Lung (tissue), 11 donors: ENCODE measurements at regions not wholly inside any gene's neighbourhood (a gene's known extent, or its start where the extent isn't known, plus 50 kb on each side); places are given as distances from the start of the nearest gene placed in this dataset.
A peak's percentile ranks its signal among the peaks of the same experiment; 100 is the strongest.

Experiments
- ATAC-seq: fragments of 200-7000 bp; cut with Tn5 transposase; one replicate; pipeline ENCODE4 v1.9.1; 2020; ENCODE audit warnings: moderate number of reproducible peaks; ENCODE audit not compliant: insufficient read depth, low FRiP score
- DNase-seq, 3 donors: peaks; one replicate each; pipeline ENCODE4 v3.0.0-alpha.2; 2013 to 2017
- H3K27ac ChIP-seq, 2 donors: one replicate each; pipeline ENCODE4 v1.5.1; 2013; ENCODE audit warnings: mild to moderate bottlenecking in 2 of 2, moderate library complexity in 2 of 2, control low read depth in 1 of 2, inconsistent platforms in 1 of 2, low read depth in 1 of 2, low read length in 1 of 2
- H3K27me3 ChIP-seq, 3 donors: one replicate each; pipeline ENCODE4 v1.5.1; 2013; ENCODE audit warnings: low read length in 2 of 3; ENCODE audit not compliant: control insufficient read depth in 3 of 3, insufficient read depth in 3 of 3
- H3K36me3 ChIP-seq, 4 donors: one replicate each; pipeline ENCODE4 v1.5.1; 2013; ENCODE audit warnings: low read length in 4 of 4, mild to moderate bottlenecking in 1 of 4, moderate library complexity in 1 of 4; ENCODE audit not compliant: control insufficient read depth in 4 of 4, insufficient read depth in 4 of 4
- H3K4me1 ChIP-seq, 5 donors: one replicate each; pipeline ENCODE4 v1.5.1; 2013; ENCODE audit warnings: low read length in 5 of 5, mild to moderate bottlenecking in 2 of 5, moderate library complexity in 1 of 5; ENCODE audit not compliant: control insufficient read depth in 5 of 5, insufficient read depth in 5 of 5
- H3K4me3 ChIP-seq: one replicate; pipeline ENCODE4 v1.5.1; 2013; ENCODE audit warnings: mild to moderate bottlenecking, control low read depth, moderate library complexity
- H3K9ac ChIP-seq, 2 donors: one replicate each; pipeline ENCODE4 v1.5.1; 2013; ENCODE audit warnings: low read length in 2 of 2, control low read depth in 1 of 2; ENCODE audit not compliant: insufficient read depth in 1 of 2
- H3K9me3 ChIP-seq, 4 donors: one replicate each; pipeline ENCODE4 v1.5.1; 2013; ENCODE audit warnings: low read length in 3 of 4, mild to moderate bottlenecking in 1 of 4, moderate library complexity in 1 of 4; ENCODE audit not compliant: control insufficient read depth in 4 of 4, insufficient read depth in 3 of 4
- WGBS, 2 donors: extraction: QIAGEN DNeasy Blood & Tissue Kit; methylation state at CpG; one replicate each; pipeline ENCODE4 v1.1.7; 2013; 5-methylcytosine and 5-hydroxymethylcytosine counted together
- TF ChIP-seq, protein P1 (sequence below): IDR thresholded peaks from 2 replicates; pipeline ENCODE4 v1.5.1; 2012; ENCODE audit warnings: mild to moderate bottlenecking; ENCODE audit errors: control extremely low read depth, extremely low read depth
- donor health status: control.
- donor health status: control.
- donor health status: Bipolar disorder and iron deficiency.
- donor health status: healthy.
- donor health status: DM: yes; HTN: yes; CAD: no.

DNA sequence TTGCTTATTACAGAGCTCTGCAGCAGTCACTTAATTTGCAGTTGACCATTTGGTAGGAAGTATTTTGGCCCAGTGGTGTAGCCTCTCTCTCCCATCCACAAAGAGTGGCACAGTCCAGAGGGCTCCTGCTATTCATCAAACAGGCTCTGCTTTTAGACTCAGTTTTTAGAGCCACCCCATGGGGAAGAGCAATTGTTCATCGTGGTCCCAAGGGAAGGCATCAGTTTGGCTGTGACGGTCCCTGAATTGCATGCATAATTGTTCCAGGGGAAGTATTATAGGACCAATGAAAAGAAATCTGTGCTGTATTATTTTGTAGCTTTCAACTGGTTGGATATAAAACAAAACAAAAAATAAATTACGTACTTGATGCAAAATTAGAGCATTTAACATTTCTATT, 799.0 kb downstream of the DACH1 start:
- no peak overlapping the region for H3K27ac ChIP-seq
- peaks cover 0 to 3% (median 0%) of the 10 kb centered on the region in 5 donors for H3K4me1 ChIP-seq
- no peaks in the 10 kb centered on the region for H3K27me3 ChIP-seq
- no peaks in the 10 kb centered on the region for H3K36me3 ChIP-seq
- H3K4me3 ChIP-seq, result no peak overlapping the region
- TF ChIP-seq, protein P1, sequence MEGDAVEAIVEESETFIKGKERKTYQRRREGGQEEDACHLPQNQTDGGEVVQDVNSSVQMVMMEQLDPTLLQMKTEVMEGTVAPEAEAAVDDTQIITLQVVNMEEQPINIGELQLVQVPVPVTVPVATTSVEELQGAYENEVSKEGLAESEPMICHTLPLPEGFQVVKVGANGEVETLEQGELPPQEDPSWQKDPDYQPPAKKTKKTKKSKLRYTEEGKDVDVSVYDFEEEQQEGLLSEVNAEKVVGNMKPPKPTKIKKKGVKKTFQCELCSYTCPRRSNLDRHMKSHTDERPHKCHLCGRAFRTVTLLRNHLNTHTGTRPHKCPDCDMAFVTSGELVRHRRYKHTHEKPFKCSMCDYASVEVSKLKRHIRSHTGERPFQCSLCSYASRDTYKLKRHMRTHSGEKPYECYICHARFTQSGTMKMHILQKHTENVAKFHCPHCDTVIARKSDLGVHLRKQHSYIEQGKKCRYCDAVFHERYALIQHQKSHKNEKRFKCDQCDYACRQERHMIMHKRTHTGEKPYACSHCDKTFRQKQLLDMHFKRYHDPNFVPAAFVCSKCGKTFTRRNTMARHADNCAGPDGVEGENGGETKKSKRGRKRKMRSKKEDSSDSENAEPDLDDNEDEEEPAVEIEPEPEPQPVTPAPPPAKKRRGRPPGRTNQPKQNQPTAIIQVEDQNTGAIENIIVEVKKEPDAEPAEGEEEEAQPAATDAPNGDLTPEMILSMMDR, result no peak
- no peak for DNase-seq
- 89 to 94% methylated on average over 3 of the region's 3 CpGs for WGBS, 2 donors
- H3K9me3 ChIP-seq, result peaks cover 0 to 2% (median 0%) of the 10 kb centered on the region in 4 donors
- no peak for ATAC-seq
- no peak overlapping the region for H3K9ac ChIP-seq

DNA sequence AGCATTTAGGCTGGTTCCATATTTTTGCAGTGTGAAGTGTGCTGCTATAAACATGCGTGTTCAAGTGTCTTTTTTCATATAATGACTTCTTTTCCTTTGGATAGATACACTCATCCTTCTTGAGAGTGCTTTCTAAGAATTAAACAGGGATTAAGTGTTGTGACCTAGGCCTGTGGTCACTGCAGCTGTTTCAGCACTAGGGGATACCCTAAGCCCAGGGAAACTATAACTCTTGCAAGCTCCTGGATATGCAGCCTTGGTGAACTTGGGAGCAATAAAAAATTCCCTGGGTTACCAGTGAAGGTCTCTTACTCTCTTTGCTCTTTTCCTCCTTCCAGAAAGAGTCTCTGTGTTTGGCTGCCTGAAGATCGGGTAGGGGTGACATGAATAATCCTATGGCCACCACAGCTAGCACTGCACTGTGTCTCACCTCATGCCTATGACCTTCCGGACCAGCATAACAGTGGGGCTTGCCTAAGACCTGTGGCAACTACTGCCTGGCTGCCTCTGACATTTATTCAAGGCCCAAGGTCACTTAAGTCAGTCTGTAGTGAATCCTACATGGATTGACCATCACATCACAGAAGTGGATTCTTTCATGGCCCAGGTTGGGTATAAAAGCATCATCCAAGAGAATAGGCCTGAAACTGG, 799.7 kb downstream of the DACH1 start:
- no peak overlapping the region for H3K27ac ChIP-seq

DNA sequence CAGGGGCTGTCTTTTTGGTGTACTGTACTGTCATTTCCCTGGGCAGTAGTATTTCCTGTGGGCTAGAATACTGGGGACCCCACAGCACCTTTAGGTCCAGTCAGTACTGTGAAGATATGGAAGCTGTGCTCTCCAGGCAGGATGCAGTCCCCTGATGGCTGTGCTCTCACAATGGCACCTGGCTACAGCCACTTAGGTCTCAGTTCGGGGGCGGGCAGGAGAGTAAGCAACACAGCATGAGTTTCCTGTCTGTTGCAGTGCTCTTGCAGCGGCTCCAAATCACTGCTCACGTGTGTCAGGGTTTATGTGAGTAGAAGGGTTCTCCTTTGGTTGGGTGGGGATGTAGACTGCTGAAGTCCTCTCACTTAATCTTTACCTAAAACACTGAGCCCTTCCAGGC, 810.4 kb downstream of the DACH1 start:
- Histone ChIP-seq H3K27ac (no peak overlapping the region), H3K4me3 (no peak overlapping the region), H3K9ac (no peak overlapping the region), H3K9me3 (peaks cover 0 to 7% (median 3%) of the 10 kb centered on the region in 4 donors), H3K36me3 (no peaks in the 10 kb centered on the region), H3K4me1 (no peaks in the 10 kb centered on the region), H3K27me3 (no peaks in the 10 kb centered on the region)
- WGBS, 2 donors, result 75 to 76% methylated on average over 4 of the region's 4 CpGs
- DNase-seq (no peak), ATAC-seq (no peak)
- TF ChIP-seq, protein P1, result no peak

More for the DNA sequence above, 799.7 kb downstream of the DACH1 start:
- Histone ChIP-seq H3K36me3 (no peaks in the 10 kb centered on the region), H3K9ac (no peak overlapping the region), H3K4me1 (peaks cover 0 to 3% (median 0%) of the 10 kb centered on the region in 5 donors), H3K9me3 (peaks cover 0 to 3% (median 0%) of the 10 kb centered on the region in 4 donors), H3K4me3 (no peak overlapping the region), H3K27me3 (no peaks in the 10 kb centered on the region)
- 92% methylated on average over 3 of the region's 3 CpGs for WGBS, 2 donors
- ATAC-seq (no peak), DNase-seq (peak; percentile 19 to 71 (median 55))
- TF ChIP-seq, protein P1, result no peak

DNA sequence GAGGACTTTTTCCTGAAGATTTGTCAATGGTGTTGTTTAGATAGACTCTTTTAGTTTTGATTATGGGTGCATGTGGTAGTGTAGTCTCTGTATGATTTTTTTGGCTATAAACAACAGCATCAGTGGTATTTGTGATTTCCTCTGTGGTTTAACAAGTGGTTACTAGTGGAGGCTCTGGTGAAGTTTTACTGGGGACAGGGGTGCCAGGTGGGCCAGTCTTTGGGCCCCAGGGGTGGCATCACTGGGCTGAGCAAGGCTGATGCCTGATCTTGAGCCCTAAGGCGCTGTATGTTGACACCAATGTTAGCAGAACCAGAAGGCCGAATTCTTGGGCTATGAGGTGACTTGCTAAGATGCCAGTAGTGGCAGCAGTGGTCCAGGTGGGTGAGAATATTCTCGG, 811.4 kb downstream of the DACH1 start:
- Histone ChIP-seq H3K9me3 (peaks cover 0 to 7% (median 3%) of the 10 kb centered on the region in 4 donors), H3K36me3 (no peaks in the 10 kb centered on the region), H3K4me1 (no peaks in the 10 kb centered on the region), H3K27ac (no peak overlapping the region), H3K4me3 (no peak overlapping the region), H3K27me3 (no peaks in the 10 kb centered on the region), H3K9ac (no peak overlapping the region)
- WGBS, 2 donors, result 87 to 93% methylated on average over 3 of the region's 3 CpGs
- ATAC-seq, result no peak
- DNase-seq, result no peak
- TF ChIP-seq, protein P1, result no peak
